GM19025 (cell line): ENCODE measurements at regions not wholly inside any gene's neighbourhood (a gene's known extent, or its start where the extent isn't known, plus 50 kb on each side); places are given as distances from the start of the nearest gene placed in this dataset.

Experiments
- ATAC-seq: cut with Tn5 transposase; IDR thresholded peaks from one replicate; pipeline ENCODE4 v1.9.1; 2021; ENCODE audit warnings: mild to moderate bottlenecking, low read depth, moderate library complexity; ENCODE audit not compliant: unreplicated experiment

- no peak for ATAC-seq
Observed at GRCh38 chr16:66155933-66156332, 210.6 kb upstream of the CDH5 start.

GRCh38 chr16:66154801-66155200 lies 211.7 kb upstream of the CDH5 start:
- ATAC-seq, result no peak

GRCh38 chr16:66152823-66153393 lies 213.6 kb upstream of the CDH5 start:
- ATAC-seq, result no peak

DNA sequence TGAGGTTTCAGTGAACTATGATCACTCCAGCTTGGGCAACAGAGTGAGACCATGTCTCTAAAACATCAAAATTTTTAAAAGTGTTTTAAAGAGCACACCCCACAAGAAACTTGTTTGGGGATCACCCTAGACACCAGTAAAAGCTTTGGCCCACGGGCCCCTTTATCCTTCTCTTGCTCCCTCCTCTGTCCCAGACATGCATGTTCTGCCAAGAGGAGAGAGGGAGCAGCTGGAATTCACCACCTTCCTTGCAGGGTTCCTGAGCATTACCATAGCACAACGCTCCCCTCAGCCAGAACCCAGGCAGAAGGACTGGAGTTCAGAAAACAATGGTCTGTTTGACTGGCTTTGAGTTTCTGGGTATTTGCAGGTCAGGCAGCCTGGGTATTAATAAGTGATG lies 214.3 kb upstream of the CDH5 start:
- no peak for ATAC-seq

DNA sequence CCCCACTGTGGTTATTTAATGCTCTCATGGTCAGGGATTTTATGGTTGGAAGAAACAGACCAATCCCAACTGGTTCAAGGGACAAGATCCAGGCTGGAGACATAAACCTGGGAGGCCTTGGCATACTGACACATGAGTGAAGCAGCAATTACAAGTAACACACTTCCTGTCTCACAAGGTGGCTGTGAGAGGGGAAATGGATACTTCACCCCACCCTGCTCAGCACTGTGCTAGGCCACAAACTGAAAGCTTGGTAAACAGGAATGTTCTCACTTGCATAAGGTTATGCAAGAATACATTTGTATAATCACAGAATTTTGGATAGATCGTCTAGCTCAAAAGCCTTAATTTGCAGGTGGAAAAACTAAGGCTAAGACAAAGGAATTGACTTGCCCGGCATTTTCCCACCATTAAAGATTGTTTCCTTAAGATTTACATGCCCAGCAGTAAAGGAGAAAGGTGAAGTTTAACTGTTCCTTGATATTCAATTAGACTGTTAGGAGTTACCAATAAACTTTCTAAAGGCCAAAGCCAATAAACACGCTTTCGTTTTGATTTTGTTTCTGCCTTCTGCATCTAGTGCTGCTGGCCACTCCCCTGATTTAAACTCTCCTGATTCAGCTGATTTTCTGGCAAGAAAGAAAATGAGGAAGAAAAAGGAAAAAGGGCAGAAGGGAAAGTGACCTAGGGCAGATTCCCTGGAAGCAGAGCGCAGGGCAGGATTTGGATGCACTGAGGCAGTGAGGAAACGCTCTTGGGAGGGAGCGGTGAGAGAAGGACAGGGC lies 215.6 kb upstream of the CDH5 start:
- no peak for ATAC-seq

DNA sequence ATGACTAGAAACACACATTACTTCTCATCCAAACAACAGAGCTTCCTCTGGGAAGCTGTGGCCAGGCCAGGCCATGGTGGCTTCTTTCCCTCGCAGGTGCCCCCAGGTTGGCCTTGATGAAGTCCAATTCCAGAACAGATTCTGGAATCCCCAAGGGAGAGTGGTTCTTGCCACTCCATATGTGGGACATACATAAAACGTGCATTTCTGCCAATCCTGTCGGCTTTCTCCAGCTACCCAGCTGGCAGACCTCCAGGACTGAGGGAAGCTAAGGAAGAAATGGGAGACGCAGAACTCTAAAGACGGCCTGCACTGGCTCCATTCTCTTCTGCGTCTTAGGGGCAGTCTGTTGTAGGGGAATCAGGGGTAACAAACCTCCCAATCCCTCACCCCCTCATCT lies 219.2 kb upstream of the CDH5 start:
- no peak for ATAC-seq

DNA sequence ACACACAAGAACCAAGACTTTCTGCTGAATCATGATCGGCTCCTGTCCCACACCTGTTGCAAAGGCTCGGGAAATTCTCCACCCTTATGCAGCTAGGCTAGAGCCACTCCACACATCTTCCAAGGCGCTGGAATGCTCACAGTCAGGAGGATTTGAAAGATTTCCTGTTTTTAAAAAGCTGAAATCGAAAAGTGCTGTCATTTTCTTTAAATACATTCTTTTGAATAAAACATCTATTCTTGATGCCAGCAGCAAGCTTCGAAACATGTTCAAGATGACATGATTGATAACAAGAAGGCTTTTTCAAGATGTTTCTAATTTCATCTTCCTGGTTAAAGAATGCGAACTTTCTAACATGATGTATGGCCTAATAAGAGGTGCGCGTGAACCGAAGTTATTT lies 219.7 kb upstream of the CDH5 start:
- no peak for ATAC-seq

- no peak for ATAC-seq
Observed at GRCh38 chr16:66144641-66145040, 221.8 kb upstream of the CDH5 start.

- no peak for ATAC-seq
Observed at GRCh38 chr16:66143415-66143814, 223.1 kb upstream of the CDH5 start.

- no peak for ATAC-seq
Observed at GRCh38 chr16:66141885-66142284, 224.6 kb upstream of the CDH5 start.

DNA sequence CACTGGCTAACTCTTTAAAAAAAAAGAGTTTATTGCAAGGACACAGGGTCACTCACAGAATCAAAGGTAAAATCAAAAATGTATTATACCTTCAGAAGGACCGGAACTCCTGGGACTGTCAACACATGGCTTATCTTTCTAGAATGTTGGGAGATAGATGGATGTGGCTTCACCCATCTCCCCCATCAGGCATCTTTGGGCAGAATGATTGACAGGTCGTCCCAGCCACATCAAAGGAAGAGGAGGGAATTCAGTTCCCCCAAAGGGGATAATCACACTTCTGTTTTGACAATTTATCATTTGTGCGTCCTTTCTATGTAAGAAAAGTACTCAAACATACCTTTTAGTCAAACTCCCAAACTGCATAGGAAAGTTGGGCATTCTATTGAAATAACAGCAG lies 228.6 kb upstream of the CDH5 start:
- ATAC-seq, result no peak

DNA sequence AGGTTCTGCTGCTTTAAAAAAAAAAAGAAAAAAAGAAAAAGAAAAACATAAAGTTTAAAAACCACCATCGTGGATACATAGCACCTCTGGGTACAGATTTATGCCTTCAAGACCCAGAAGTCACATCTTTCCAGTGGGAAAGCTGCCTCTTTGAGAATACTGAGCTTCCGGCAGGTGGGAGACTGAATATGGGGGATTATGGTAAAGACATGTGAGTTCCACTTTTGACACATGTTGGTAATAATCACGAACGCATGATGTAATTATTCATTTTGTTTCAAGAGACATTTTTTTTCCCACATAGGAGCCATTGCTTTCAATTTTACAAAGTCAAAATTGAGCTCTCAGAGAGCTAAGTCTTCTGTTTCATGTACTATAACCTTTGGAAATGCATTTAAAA lies 229.7 kb upstream of the CDH5 start:
- ATAC-seq, result no peak

GRCh38 chr16:66135838-66136237 lies 230.7 kb upstream of the CDH5 start:
- no peak for ATAC-seq

DNA sequence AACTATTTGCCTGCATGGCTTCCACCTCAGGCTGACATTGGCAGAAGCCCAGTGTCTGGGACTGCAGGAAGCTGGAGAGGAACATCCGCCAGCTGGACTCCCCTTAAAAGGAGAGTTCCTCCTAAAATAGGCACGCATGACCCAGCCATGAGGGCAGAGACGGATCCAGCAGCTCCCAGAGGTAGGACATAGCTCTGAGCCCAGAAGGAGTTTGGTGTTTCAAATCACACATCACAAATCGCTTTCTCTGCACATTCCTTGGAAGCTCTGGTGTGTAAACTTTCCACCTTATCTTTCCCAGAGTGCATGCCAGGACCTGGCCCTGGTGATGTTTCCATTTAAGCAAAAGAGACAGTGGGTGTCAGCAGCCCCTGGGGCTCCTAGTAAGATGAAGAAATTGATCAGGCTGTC lies 231.1 kb upstream of the CDH5 start:
- ATAC-seq, result no peak

DNA sequence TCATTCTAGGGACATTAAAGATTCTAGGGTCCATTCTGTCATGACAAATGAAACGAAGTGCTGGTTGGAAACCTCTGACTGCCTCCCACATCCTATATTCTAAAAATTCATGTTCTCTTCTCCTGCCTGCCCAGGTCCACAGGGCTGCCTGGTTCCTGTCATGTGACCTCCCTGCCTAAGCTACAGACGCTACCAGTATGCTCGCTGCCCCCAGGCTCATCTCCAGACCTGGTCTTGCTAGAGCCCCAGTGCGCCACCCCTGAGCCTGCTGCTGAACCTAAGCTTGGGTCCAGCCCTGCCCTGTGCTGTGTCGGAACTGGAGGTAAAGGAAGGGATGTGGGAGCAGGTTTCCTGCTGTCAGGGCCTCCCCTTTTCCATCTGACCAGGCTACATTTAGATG lies 231.6 kb upstream of the CDH5 start:
- no peak for ATAC-seq

DNA sequence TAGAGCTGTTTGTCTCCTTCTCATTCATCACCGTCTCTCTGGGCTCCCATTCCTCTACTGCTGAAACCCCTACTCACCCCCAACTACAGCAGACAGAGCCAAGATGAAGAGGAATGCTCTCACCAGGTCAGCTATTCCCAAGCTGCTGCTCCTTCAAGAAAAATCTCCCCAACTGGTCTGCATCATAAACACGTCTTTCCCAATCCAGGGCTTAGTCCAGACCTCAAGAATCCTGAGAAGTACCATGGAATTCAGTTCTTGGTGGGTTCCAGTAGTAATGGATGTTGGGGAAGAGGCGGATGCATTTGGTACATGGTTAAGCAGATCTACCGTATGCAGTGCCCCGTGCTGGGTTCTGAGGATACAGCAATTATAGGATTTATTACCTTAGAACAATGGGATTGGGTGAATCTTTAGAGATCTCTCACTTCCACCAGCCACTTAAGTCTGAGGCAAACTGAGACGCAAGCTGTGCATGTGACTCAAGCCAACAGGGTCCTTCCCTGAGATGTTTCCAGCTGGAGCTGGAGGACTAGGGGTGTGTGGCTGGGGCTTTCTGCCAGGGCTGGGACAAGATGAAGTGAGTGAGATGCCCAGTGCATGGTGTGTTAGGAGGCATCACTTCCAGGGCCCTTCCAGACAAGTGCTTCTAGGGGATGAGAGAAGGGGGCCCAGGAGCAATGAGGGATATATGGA lies 232.7 kb upstream of the CDH5 start:
- no peak for ATAC-seq

GRCh38 chr16:66131895-66132294 lies 234.6 kb upstream of the CDH5 start:
- ATAC-seq, result no peak

- no peak for ATAC-seq
Observed at GRCh38 chr16:66131156-66131807, 235.2 kb upstream of the CDH5 start.

DNA sequence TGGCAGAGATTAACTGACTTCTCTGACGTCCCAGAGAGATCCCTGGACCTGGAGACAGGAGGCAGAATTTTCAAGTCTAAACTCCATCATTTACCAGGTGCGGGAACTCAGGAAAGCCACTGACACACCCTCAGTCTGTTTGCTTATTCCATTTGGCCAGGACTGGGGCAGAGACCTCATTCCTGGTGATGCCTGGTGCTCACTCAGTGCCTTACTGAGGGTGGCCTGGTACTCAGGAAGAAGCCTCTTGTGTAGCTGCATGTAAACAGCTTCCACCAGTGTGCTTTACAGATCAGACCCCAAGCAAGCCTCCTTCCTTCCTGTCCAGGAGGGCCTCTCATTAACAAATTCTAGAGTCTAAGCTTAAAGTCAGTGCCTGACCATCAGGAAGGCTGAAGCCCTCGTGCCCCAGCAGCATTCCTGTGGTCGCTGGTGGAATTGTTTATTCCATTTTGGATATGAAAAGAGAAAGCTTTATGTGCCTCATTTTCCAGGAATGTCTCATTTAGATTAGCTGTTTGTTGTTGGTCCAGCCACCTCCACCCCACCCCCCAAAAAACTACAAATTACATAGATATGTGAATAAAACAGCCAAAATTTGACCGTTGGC lies 236.1 kb upstream of the CDH5 start:
- no peak for ATAC-seq

DNA sequence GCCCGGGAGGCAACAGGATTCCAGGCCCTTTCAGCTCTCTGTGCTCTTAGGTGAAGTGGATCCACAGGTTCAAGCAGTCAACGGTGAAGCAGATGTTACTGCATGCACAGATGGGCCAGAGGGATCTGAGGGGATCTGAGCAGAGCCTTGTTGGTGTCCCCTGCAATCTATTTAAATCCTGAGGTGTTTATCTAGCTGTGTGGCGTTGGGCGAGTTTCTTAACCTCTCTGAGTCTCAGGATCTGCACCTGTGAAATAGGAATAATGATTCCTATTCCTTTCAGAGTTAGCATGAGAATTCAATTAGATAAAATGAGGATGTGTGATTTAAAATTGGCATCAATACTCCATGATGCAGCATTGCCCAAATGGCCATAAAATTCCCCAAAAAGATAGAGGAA lies 237.3 kb upstream of the CDH5 start:
- no peak for ATAC-seq

GRCh38 chr16:66128371-66128770 lies 238.1 kb upstream of the CDH5 start:
- no peak for ATAC-seq
